H1 (cell line): ENCODE measurements at regions not wholly inside any gene's neighbourhood (a gene's known extent, or its start where the extent isn't known, plus 50 kb on each side); places are given as distances from the start of the nearest gene placed in this dataset.

Source experiments
- CTCF ChIA-PET: fragments of 300-600 bp; sonication (Branson Sonifier 250); formaldehyde crosslinking; loops from one replicate; lab custom pipeline; 2021; ENCODE audit not compliant: partially characterized antibody; lab: Charles Lee
- POLR2A ChIA-PET: fragments of 300-600 bp; sonication (Branson Sonifier 250); formaldehyde crosslinking; loops from one replicate; lab custom pipeline; 2021; ENCODE audit warnings: inconsistent platforms; ENCODE audit not compliant: partially characterized antibody; lab: Charles Lee
- DNase-seq, 2 experiments: peaks; one replicate each; pipeline versions ENCODE4 v3.0.0 to v3.0.0-alpha.2; 2010 to 2022; ENCODE audit warnings: low spot score in 2 of 2, low read depth in 1 of 2, mixed read lengths in 1 of 2
- FAIRE-seq: peaks from 2 replicates; lab custom pipeline; 2011; peaks lifted over from hg19 to GRCh38; lab: Jason Lieb, UNC
- H2AFZ ChIP-seq: 2 replicates; pipeline ENCODE4 v1.8.1; 2012; ENCODE audit warnings: low read length, inconsistent platforms
- H2AK5ac ChIP-seq: 2 replicates; pipeline ENCODE4 v1.6.1; 2013; ENCODE audit warnings: low read depth, low read length
- H2BK120ac ChIP-seq: replicated peaks from 2 replicates; pipeline ENCODE3; 2013; ENCODE audit warnings: low read depth, low read length, inconsistent platforms
- H2BK12ac ChIP-seq: 2 replicates; pipeline ENCODE4 v1.6.1; 2013; ENCODE audit warnings: low read depth, low read length
- H2BK15ac ChIP-seq: 2 replicates; pipeline ENCODE4 v1.6.1; 2013; ENCODE audit warnings: low read length
- H2BK20ac ChIP-seq: 2 replicates; pipeline ENCODE4 v1.6.1; 2013; ENCODE audit warnings: low read length
- H2BK5ac ChIP-seq: 2 replicates; pipeline ENCODE4 v1.6.1; 2013; ENCODE audit warnings: low read depth, low read length
- H3K14ac ChIP-seq: 2 replicates; pipeline ENCODE4 v1.6.1; 2013; ENCODE audit warnings: inconsistent platforms; ENCODE audit not compliant: insufficient read length
- H3K18ac ChIP-seq: 2 replicates; pipeline ENCODE4 v1.6.1; 2013; ENCODE audit warnings: low read length; ENCODE audit errors: extremely low read depth
- H3K23ac ChIP-seq: 2 replicates; pipeline ENCODE4 v1.6.1; 2013; ENCODE audit warnings: inconsistent platforms; ENCODE audit not compliant: insufficient read length
- H3K23me2 ChIP-seq: 2 replicates; pipeline ENCODE4 v1.6.1; 2013; ENCODE audit warnings: low read depth, low read length
- H3K27ac ChIP-seq: 2 replicates; pipeline ENCODE4 v1.6.1; 2011; ENCODE audit warnings: low read depth, low read length, inconsistent platforms
- H3K27me3 ChIP-seq, 4 experiments: replicated peaks in 1 of 4; 1 replicate in 1 of 4; 2 replicates in 3 of 4; pipeline versions ENCODE4 v1.6.1 to v1.8.1; 2011 to 2013; ENCODE audit warnings: low read length in 3 of 4, mild to moderate bottlenecking in 3 of 4, inconsistent platforms in 2 of 4, mixed read lengths in 2 of 4, moderate library complexity in 1 of 4; ENCODE audit not compliant: control insufficient read depth in 3 of 4, insufficient read depth in 3 of 4; ENCODE audit errors: extremely low read depth in 1 of 4
- H3K36me3 ChIP-seq, 4 experiments: 2 replicates each; pipeline versions ENCODE4 v1.6.1 to v1.8.1; 2011 to 2013; ENCODE audit warnings: mild to moderate bottlenecking in 4 of 4, low read length in 3 of 4, moderate library complexity in 2 of 4, control low read depth in 1 of 4, inconsistent platforms in 1 of 4; ENCODE audit not compliant: insufficient read depth in 4 of 4, control insufficient read depth in 2 of 4
- H3K4ac ChIP-seq: replicated peaks from 2 replicates; pipeline ENCODE3; 2013; ENCODE audit warnings: low read length, low read depth, mixed read lengths, inconsistent platforms; ENCODE audit not compliant: insufficient read length
- H3K4me1 ChIP-seq, 4 experiments: replicated peaks in 1 of 4; 1 replicate in 1 of 4; 2 replicates in 3 of 4; pipeline versions ENCODE4 v1.6.1 to v1.8.1; 2011 to 2013; ENCODE audit warnings: low read length in 3 of 4, inconsistent platforms in 2 of 4, mixed read lengths in 1 of 4; ENCODE audit not compliant: insufficient read depth in 4 of 4, control insufficient read depth in 3 of 4
- H3K4me2 ChIP-seq, 2 experiments: 2 replicates each; pipeline versions ENCODE4 v1.6.1 to v1.8.1; 2011 to 2013; ENCODE audit warnings: low read depth in 2 of 2, low read length in 2 of 2, control low read depth in 1 of 2, inconsistent platforms in 1 of 2, mild to moderate bottlenecking in 1 of 2; ENCODE audit not compliant: insufficient read depth in 1 of 2
- H3K4me3 ChIP-seq, 4 experiments: fragments of 200-600, 300-600 bp in 1 of 4; sonication (generic), shearing (Covaris generic), sonication (Bioruptor Twin) in 1 of 4; 2 replicates each; pipeline versions ENCODE4 v1.5.1 to v1.8.1; 2011 to 2016; ENCODE audit warnings: low read length in 4 of 4, low read depth in 3 of 4, control low read depth in 2 of 4, inconsistent platforms in 2 of 4, mild to moderate bottlenecking in 2 of 4, mixed read lengths in 1 of 4, moderate library complexity in 1 of 4; ENCODE audit not compliant: insufficient read depth in 2 of 4; ENCODE audit errors: extremely low read depth in 1 of 4
- H3K56ac ChIP-seq: replicated peaks from 2 replicates; pipeline ENCODE3; 2013; ENCODE audit warnings: low read depth, mild to moderate bottlenecking, mixed read lengths, low read length, inconsistent platforms; ENCODE audit not compliant: insufficient read length
- H3K79me1 ChIP-seq: 2 replicates; pipeline ENCODE4 v1.6.1; 2013; ENCODE audit warnings: low read depth, low read length, control low read depth
- H3K79me2 ChIP-seq, 2 experiments: 2 replicates each; pipeline versions ENCODE4 v1.6.1 to v1.8.1; 2012 to 2013; ENCODE audit warnings: low read length in 2 of 2, mild to moderate bottlenecking in 2 of 2, inconsistent platforms in 1 of 2; ENCODE audit not compliant: insufficient read depth in 2 of 2, control insufficient read depth in 1 of 2
- H3K9ac ChIP-seq, 4 experiments: replicated peaks in 1 of 4; 1 replicate in 1 of 4; 2 replicates in 3 of 4; pipeline versions ENCODE4 v1.6.1 to v1.8.1; 2011 to 2013; ENCODE audit warnings: low read depth in 3 of 4, low read length in 3 of 4, control low read depth in 2 of 4, mild to moderate bottlenecking in 2 of 4, moderate library complexity in 2 of 4, inconsistent platforms in 1 of 4; ENCODE audit errors: extremely low read depth in 1 of 4
- H3K9me3 ChIP-seq, 2 experiments: 2 replicates each; pipeline versions ENCODE4 v1.6.1 to v1.8.1; 2012 to 2013; ENCODE audit warnings: mild to moderate bottlenecking in 2 of 2, moderate library complexity in 2 of 2, control low read depth in 1 of 2, inconsistent platforms in 1 of 2, low read depth in 1 of 2, low read length in 1 of 2, mixed read lengths in 1 of 2; ENCODE audit not compliant: insufficient read depth in 2 of 2
- H4K20me1 ChIP-seq, 2 experiments: replicated peaks in 1 of 2; 2 replicates each; pipeline versions ENCODE3 to v1.8.1; 2011 to 2013; ENCODE audit warnings: inconsistent platforms in 2 of 2, low read length in 2 of 2, mild to moderate bottlenecking in 1 of 2; ENCODE audit not compliant: insufficient read depth in 2 of 2, control insufficient read depth in 1 of 2
- H4K5ac ChIP-seq: 2 replicates; pipeline ENCODE4 v1.6.1; 2013; ENCODE audit warnings: low read length, low read depth, mixed read lengths, inconsistent platforms; ENCODE audit not compliant: insufficient read length
- H4K8ac ChIP-seq: 2 replicates; pipeline ENCODE4 v1.8.0; 2013; ENCODE audit warnings: mild to moderate bottlenecking, moderate library complexity, low read length, inconsistent platforms; ENCODE audit not compliant: insufficient read depth; ENCODE audit errors: extremely low read depth
- H4K91ac ChIP-seq: replicated peaks from 2 replicates; pipeline ENCODE3; 2013; ENCODE audit warnings: low read length, mixed read lengths, inconsistent platforms; ENCODE audit not compliant: insufficient read length
- GABPA ChIP-seq: IDR thresholded peaks from 2 replicates; pipeline ENCODE4 v1.6.1; 2011; ENCODE audit warnings: mild to moderate bottlenecking, low read length, moderate library complexity, borderline replicate concordance; ENCODE audit not compliant: insufficient read depth
- SP1 ChIP-seq: IDR thresholded peaks from 2 replicates; pipeline ENCODE4 v1.6.1; 2011; ENCODE audit warnings: low read depth, low read length
- WGBS, 2 experiments: shearing (Covaris generic) in 1 of 2; methylation state at CpG; one replicate each; pipeline versions ENCODE4 v1.1.6 to v1.1.7; 2013 to 2015; ENCODE audit warnings: low lambda C conversion rate in 2 of 2, mixed read lengths in 2 of 2, inconsistent platforms in 1 of 2, low coverage in 1 of 2, missing lambda C conversion rate in 1 of 2; ENCODE audit not compliant: insufficient replicate concordance in 2 of 2, insufficient coverage in 1 of 2, insufficient read length in 1 of 2; ENCODE audit errors: extremely low coverage in 1 of 2, missing lambda C conversion rate in 1 of 2; 5-methylcytosine and 5-hydroxymethylcytosine counted together

DNA sequence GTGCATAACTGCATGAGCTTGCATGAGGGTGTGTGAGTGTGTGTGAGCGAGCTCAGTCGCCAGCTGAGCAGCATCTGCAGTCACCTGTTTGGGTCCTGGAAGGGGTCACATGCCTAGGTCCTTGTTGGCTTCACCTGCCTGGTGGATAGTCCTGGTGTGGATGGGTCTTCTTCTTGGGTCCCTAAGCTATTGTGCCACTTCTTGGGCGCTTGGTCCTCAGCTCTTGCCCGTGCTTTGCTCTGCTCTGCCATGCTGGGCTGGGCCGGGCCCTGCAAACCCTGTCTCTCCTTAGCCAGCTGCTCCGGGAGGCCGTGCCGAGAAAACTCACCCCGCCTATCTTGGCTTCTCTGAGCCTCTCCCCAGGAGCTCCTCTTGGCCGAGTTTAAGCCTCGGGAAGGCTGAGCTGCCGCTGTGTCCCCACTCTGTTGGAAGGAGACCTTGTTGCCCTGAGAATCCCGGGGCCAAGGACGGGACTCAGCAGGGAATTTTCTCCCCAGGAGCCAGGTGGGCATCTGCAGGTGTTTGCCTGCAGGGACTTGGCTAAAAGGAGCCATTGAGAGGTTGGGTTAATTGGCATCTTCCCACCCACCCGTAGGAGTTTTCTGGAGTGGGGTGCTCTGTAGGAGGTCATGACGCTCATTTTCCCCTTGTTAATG lies 300.8 kb downstream of the NDUFA10 start:
- CTCF ChIA-PET = no interaction called here
- FAIRE-seq = no peak

More for the DNA sequence above, 300.8 kb downstream of the NDUFA10 start:
- Histone ChIP-seq H3K9ac (no peak overlapping the region), H4K5ac (no peak overlapping the region), H3K23me2 (no peaks in the 10 kb centered on the region; the same call in 1 of the 2 replicates), H3K4me1 (no peaks in the 10 kb centered on the region; a peak in 2 of 7 replicates), H3K36me3 (no peaks in the 10 kb centered on the region), H3K79me2 (no peaks in the 10 kb centered on the region), H3K56ac (no peak overlapping the region), H2BK15ac (no peak overlapping the region), H3K79me1 (no peaks in the 10 kb centered on the region), H3K4ac (no peak overlapping the region), H3K9me3 (peaks cover 5 to 11% of the 10 kb centered on the region in 2 experiments; a peak in 1 of 4 replicates), H2BK20ac (no peak overlapping the region), H4K8ac (no peak overlapping the region), H2BK5ac (no peak overlapping the region), H2AK5ac (no peak overlapping the region), H2BK120ac (no peak overlapping the region), H3K27me3 (no peaks in the 10 kb centered on the region), H3K14ac (no peak overlapping the region), H4K20me1 (peaks cover 0 to 2% of the 10 kb centered on the region in 2 experiments), H4K91ac (peak overlapping the region; percentile 54), H3K27ac (no peak overlapping the region), H2AFZ (no peak overlapping the region), H3K4me3 (no peak overlapping the region), H3K4me2 (no peak overlapping the region), H3K23ac (no peak overlapping the region), H2BK12ac (no peak overlapping the region), H3K18ac (no peak overlapping the region)
- WGBS, 2 experiments = 83% methylated on average over 16 of the region's 16 CpGs; no CpG with 5 or more reads in 1 of the 2 experiments
- TF ChIP-seq SP1 (no peak), GABPA (no peak)
- POLR2A ChIA-PET = no interaction called here
- DNase-seq = no peak
